22Rv1 (cell line): ENCODE measurements at regions not wholly inside any gene's neighbourhood (a gene's known extent, or its start where the extent isn't known, plus 50 kb on each side); places are given as distances from the start of the nearest gene placed in this dataset.

Experiments used
- H3K27ac ChIP-seq: fragments of 450-650 bp; 2 replicates; pipeline ENCODE4 v1.5.1; 2017
- ZFX ChIP-seq: fragments of 450-650 bp; IDR thresholded peaks from 2 replicates; pipeline ENCODE4 v1.6.1; 2017; ENCODE audit warnings: antibody characterized with exemption, borderline replicate concordance
- TF ChIP-seq, protein P1 (sequence below): fragments of 450-650 bp; IDR thresholded peaks from 2 replicates; pipeline ENCODE4 v1.5.1; 2017; ENCODE audit warnings: mild to moderate bottlenecking

- H3K27ac ChIP-seq, result no peak overlapping the region
- TF ChIP-seq, protein P1, sequence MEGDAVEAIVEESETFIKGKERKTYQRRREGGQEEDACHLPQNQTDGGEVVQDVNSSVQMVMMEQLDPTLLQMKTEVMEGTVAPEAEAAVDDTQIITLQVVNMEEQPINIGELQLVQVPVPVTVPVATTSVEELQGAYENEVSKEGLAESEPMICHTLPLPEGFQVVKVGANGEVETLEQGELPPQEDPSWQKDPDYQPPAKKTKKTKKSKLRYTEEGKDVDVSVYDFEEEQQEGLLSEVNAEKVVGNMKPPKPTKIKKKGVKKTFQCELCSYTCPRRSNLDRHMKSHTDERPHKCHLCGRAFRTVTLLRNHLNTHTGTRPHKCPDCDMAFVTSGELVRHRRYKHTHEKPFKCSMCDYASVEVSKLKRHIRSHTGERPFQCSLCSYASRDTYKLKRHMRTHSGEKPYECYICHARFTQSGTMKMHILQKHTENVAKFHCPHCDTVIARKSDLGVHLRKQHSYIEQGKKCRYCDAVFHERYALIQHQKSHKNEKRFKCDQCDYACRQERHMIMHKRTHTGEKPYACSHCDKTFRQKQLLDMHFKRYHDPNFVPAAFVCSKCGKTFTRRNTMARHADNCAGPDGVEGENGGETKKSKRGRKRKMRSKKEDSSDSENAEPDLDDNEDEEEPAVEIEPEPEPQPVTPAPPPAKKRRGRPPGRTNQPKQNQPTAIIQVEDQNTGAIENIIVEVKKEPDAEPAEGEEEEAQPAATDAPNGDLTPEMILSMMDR, result no peak
- TF ChIP-seq ZFX, result no peak
These were observed 588.0 kb upstream of the TUSC1 start for GRCh38 chr9:26266146-26266793.

- TF ChIP-seq, protein P1, result no peak
- no peak for TF ChIP-seq ZFX
- no peak overlapping the region for H3K27ac ChIP-seq
These were observed 586.7 kb upstream of the TUSC1 start for GRCh38 chr9:26264709-26265601.

GRCh38 chr9:26263478-26263877 is 585.2 kb upstream of the TUSC1 start:
- TF ChIP-seq, protein P1, result no peak
- no peak for TF ChIP-seq ZFX
- H3K27ac ChIP-seq, result no peak overlapping the region

- no peak overlapping the region for H3K27ac ChIP-seq
- no peak for TF ChIP-seq ZFX
- TF ChIP-seq, protein P1, result no peak
These were observed 584.3 kb upstream of the TUSC1 start for GRCh38 chr9:26262421-26263107.

GRCh38 chr9:26261503-26262330 is 583.5 kb upstream of the TUSC1 start:
- no peak overlapping the region for H3K27ac ChIP-seq
- no peak for TF ChIP-seq ZFX
- TF ChIP-seq, protein P1, result no peak

- H3K27ac ChIP-seq, result no peak overlapping the region
- TF ChIP-seq ZFX, result no peak
- TF ChIP-seq, protein P1, result no peak
These were observed 582.0 kb upstream of the TUSC1 start for GRCh38 chr9:26260238-26260637.
